Stomach (tissue), 8 donors: ENCODE measurements at regions not wholly inside any gene's neighbourhood (a gene's known extent, or its start where the extent isn't known, plus 50 kb on each side); places are given as distances from the start of the nearest gene placed in this dataset.

ENCODE experiments used
- DNase-seq, 2 donors: peaks; one replicate each; pipeline versions ENCODE4 v3.0.0 to v3.0.0-alpha.2; 2013 to 2019
- H3K27ac ChIP-seq, 5 donors: fragments of 200-600 bp in 4 of 5; sonication (generic) in 4 of 5; one replicate each; pipeline ENCODE4 v1.5.1; 2013 to 2019; ENCODE audit warnings: mild to moderate bottlenecking in 1 of 5, moderate library complexity in 1 of 5
- H3K27me3 ChIP-seq, 3 donors: fragments of 200-600 bp; sonication (generic); one replicate each; pipeline ENCODE4 v1.5.1; 2017 to 2019; ENCODE audit warnings: mixed run types in 1 of 3
- H3K36me3 ChIP-seq, 4 donors: fragments of 200-600 bp; sonication (generic); 1 replicate in 3 of 4; 2 replicates in 1 of 4; pipeline ENCODE4 v1.5.1; 2016 to 2019
- H3K4me1 ChIP-seq, 4 donors: fragments of 200-600 bp; sonication (generic); one replicate each; pipeline ENCODE4 v1.5.1; 2016 to 2019
- H3K4me3 ChIP-seq, 4 donors: fragments of 200-600 bp; sonication (generic) in 3 of 4; one replicate each; pipeline ENCODE4 v1.5.1; 2016 to 2019; ENCODE audit warnings: mild to moderate bottlenecking in 1 of 4
- H3K9me3 ChIP-seq, 4 donors: fragments of 200-600 bp; sonication (generic); one replicate each; pipeline ENCODE4 v1.5.1; 2016 to 2019
- EP300 ChIP-seq: sonication (generic); formaldehyde crosslinking; IDR thresholded peaks from one replicate; pipeline ENCODE4 v1.6.1; 2017; ENCODE audit warnings: antibody characterized with exemption
- POLR2A ChIP-seq, 4 donors: fragments of 450-650 bp; IDR thresholded peaks; one replicate each; pipeline ENCODE4 v1.6.1; 2016; ENCODE audit warnings: antibody characterized with exemption in 4 of 4, control low read depth in 2 of 4, mild to moderate bottlenecking in 1 of 4, moderate library complexity in 1 of 4
- POLR2AphosphoS5 ChIP-seq, 3 donors: sonication (generic); formaldehyde crosslinking; IDR thresholded peaks; one replicate each; pipeline ENCODE4 v1.6.1; 2016; ENCODE audit warnings: antibody characterized with exemption in 3 of 3
- WGBS, 5 donors: extraction: QIAGEN DNeasy Blood & Tissue Kit in 3 of 5; methylation state at CpG; one replicate each; pipeline versions ENCODE4 v1.1.5 to v1.1.7; 2013 to 2018; 5-methylcytosine and 5-hydroxymethylcytosine counted together
- intact Hi-C: fragments of 100-400 bp; cut with DNase I; formaldehyde crosslinking; loops from one replicate; pipeline ENCODE4 v1.15.1; 2023; ENCODE audit warnings: low total_unique reads
- TF ChIP-seq, protein P1 (sequence below), 7 experiments: fragments of 450-650 bp in 4 of 7; fragments of 200-600 bp in 3 of 7; sonication (generic) in 3 of 7; IDR thresholded peaks; one replicate each; pipeline ENCODE4 v1.5.1; 2016 to 2019; ENCODE audit warnings: antibody characterized with exemption in 7 of 7, control low read depth in 2 of 7, mild to moderate bottlenecking in 1 of 7
- donor health status: healthy with polysubstance abuse.
- donor health status: Bipolar disorder and iron deficiency.
- donor health status: healthy.

DNA sequence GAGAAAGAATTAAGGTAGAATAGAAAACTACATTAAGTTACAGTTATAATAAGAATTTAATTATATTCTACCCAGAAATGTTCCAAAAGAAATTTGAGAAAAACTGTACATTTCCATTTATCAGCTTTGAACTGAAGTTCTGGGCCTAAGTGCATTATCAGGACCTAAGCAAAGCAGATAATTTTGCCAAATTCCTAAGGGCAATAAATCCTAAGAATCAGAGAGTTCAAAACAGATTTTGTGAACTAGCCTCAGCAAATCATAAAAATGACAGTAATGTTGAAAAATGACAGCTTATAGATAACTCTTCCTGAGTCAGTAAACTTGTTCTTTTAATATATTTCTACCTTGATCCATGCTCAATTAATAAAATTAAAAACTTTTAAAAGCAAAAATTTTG, 662.1 kb upstream of the CDH9 start:
- Histone ChIP-seq H3K9me3 (no peaks in the 10 kb centered on the region), H3K27me3 (no peaks in the 10 kb centered on the region), H3K4me1 (no peaks in the 10 kb centered on the region), H3K36me3 (no peaks in the 10 kb centered on the region), H3K27ac (no peak overlapping the region), H3K4me3 (no peak overlapping the region)
- DNase-seq: no peak
- TF ChIP-seq POLR2AphosphoS5 (IDR thresholded peaks at IDR 0.05): no peak
- intact Hi-C loops: no loop called here

DNA sequence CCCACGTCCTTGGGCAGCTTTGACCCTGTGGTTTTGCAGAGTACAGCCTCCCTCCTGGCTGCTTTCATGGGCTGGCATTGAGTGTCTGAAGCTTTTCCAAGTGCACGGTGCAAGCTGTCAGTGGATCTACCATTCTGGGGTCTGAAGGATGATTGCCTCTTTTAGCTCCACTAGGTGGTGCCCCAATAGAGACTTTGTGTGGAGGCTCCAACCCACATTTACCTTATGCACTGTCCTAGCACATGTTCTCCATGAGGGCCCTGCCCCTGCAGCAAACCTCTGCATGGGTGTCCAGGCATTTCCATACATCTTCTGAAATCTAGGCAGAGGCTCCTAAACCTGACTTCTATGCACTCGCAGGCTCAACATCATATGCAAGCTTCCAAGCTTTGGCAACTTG, 644.2 kb upstream of the CDH9 start:
- DNase-seq: no peak
- Histone ChIP-seq H3K9me3 (no peaks in the 10 kb centered on the region), H3K27ac (no peak overlapping the region), H3K4me1 (no peaks in the 10 kb centered on the region), H3K4me3 (no peak overlapping the region), H3K27me3 (no peaks in the 10 kb centered on the region), H3K36me3 (no peaks in the 10 kb centered on the region)
- intact Hi-C loops: no loop called here
- 59 to 71% (median 65%) methylated on average over 2 to 3 of the region's 3 CpGs for WGBS, 5 donors
- TF ChIP-seq POLR2A (IDR thresholded peaks at IDR 0.05) (no peak), EP300 (no peak), POLR2AphosphoS5 (IDR thresholded peaks at IDR 0.05) (no peak)
- TF ChIP-seq, protein P1, sequence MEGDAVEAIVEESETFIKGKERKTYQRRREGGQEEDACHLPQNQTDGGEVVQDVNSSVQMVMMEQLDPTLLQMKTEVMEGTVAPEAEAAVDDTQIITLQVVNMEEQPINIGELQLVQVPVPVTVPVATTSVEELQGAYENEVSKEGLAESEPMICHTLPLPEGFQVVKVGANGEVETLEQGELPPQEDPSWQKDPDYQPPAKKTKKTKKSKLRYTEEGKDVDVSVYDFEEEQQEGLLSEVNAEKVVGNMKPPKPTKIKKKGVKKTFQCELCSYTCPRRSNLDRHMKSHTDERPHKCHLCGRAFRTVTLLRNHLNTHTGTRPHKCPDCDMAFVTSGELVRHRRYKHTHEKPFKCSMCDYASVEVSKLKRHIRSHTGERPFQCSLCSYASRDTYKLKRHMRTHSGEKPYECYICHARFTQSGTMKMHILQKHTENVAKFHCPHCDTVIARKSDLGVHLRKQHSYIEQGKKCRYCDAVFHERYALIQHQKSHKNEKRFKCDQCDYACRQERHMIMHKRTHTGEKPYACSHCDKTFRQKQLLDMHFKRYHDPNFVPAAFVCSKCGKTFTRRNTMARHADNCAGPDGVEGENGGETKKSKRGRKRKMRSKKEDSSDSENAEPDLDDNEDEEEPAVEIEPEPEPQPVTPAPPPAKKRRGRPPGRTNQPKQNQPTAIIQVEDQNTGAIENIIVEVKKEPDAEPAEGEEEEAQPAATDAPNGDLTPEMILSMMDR (IDR thresholded peaks at IDR 0.05): no peak

DNA sequence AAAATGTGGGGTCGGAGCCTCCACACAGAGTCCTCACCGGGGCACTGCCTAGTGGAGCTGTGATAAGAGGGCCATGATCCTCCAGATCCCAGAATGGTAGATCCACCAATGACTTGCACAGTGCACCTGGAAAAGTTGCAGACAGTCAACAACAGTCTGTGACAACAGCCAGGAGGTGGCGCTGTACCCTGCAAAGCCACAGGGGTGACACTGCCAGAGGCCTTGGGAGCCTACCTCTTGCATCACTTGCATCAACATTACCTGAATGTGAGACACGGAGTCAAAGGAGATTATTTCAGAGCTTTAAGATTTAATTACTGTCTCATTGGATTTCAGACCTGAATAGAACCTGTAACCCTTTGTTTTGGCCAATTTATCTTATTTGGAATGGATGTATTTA, 614.1 kb upstream of the CDH9 start:
- intact Hi-C loops: no loop called here
- WGBS, 5 donors: 43 to 76% (median 70%) methylated on average over 2 to 4 of the region's 4 CpGs
- Histone ChIP-seq H3K4me1 (no peaks in the 10 kb centered on the region), H3K36me3 (no peaks in the 10 kb centered on the region), H3K4me3 (no peak overlapping the region), H3K27ac (no peak overlapping the region), H3K27me3 (no peaks in the 10 kb centered on the region), H3K9me3 (peaks cover 0 to 7% (median 3%) of the 10 kb centered on the region in 4 donors)
- no peak for DNase-seq
- TF ChIP-seq EP300: no peak

DNA sequence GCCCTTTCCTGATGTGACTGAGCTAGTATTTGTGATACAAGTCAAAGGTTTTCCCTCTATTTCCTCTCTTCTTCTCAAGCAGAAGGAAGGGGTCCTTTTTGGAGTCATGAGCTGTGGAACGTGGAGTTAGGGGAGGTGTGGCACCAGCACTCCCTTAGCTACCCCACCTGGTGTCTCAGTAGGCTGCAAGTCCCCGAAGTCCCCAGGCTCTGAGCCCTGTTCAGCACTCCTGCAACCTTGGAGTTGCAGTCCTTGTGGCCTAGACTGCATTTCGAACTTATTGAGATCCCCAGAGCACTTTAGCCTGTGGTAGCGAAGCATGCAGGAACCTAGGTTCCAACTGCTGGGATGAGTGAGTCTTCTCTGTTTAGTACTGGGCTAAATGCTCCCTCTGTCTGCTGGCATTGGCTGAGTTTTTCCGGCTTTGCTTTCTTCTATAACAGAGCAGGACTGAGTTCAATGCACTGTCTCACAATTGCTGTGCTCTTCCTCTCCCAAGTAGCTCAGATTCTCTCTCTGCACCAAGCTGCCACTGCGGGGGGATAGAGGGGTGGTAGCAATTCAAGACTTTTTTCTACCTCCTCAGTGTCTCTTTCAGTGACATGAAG, 600.7 kb upstream of the CDH9 start:
- Histone ChIP-seq H3K4me3 (no peak overlapping the region), H3K27ac (no peak overlapping the region), H3K9me3 (peaks cover 0 to 28% (median 1%) of the 10 kb centered on the region in 4 donors), H3K36me3 (no peaks in the 10 kb centered on the region), H3K27me3 (no peaks in the 10 kb centered on the region), H3K4me1 (no peaks in the 10 kb centered on the region)
- intact Hi-C loops: no loop called here
- whole genome bisulfite sequencing, 5 donors: 63 to 74% (median 69%) methylated on average over 5 to 6 of the region's 6 CpGs
- TF ChIP-seq POLR2A (IDR thresholded peaks at IDR 0.05) (no peak), EP300 (no peak), POLR2AphosphoS5 (IDR thresholded peaks at IDR 0.05) (no peak)
- TF ChIP-seq, protein P1 (IDR thresholded peaks at IDR 0.05): no peak
- DNase-seq: no peak

DNA sequence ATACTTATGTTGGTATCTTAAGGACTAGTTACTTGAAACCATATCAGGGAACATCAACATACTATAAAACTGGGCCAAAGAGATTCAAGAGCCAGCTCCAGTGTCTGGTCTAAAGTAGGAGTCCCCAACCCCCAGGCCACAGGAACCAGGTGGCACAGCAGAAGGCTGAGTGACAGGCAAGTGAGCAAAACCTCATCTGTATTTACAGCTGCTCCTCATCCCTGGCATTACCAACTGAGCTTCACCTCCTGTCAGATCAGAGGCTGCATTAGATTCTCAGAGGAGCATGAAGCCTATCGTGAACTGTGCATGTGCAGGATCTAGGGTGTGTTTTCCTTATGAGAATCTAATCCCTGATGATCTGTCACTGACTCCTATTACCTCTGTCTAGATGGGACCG, 581.6 kb upstream of the CDH9 start:
- H3K9me3 ChIP-seq: peaks cover 0 to 11% (median 5%) of the 10 kb centered on the region in 4 donors
- no peak for TF ChIP-seq POLR2AphosphoS5 (IDR thresholded peaks at IDR 0.05)
- TF ChIP-seq EP300: no peak
- TF ChIP-seq POLR2A (IDR thresholded peaks at IDR 0.05): no peak
- TF ChIP-seq, protein P1 (IDR thresholded peaks at IDR 0.05): no peak
- intact Hi-C loops: no loop called here

More for the DNA sequence above, 581.6 kb upstream of the CDH9 start:
- no peak for DNase-seq
- H3K4me1 ChIP-seq: no peaks in the 10 kb centered on the region
- no peak overlapping the region for H3K27ac ChIP-seq
- no peak overlapping the region for H3K4me3 ChIP-seq
- no peaks in the 10 kb centered on the region for H3K27me3 ChIP-seq
- 71 to 91% (median 84%) methylated on average over 2 of the region's 2 CpGs for WGBS, 5 donors
- H3K36me3 ChIP-seq: no peaks in the 10 kb centered on the region
